OCI-M2 (cell line): ENCODE measurements at regions not wholly inside any gene's neighbourhood (a gene's known extent, or its start where the extent isn't known, plus 50 kb on each side); places are given as distances from the start of the nearest gene placed in this dataset.

Experiments used
- DNase-seq: peaks from one replicate; lab custom pipeline; 2025; ENCODE audit not compliant: unreplicated experiment; lab: John Stamatoyannopoulos, UW

DNA sequence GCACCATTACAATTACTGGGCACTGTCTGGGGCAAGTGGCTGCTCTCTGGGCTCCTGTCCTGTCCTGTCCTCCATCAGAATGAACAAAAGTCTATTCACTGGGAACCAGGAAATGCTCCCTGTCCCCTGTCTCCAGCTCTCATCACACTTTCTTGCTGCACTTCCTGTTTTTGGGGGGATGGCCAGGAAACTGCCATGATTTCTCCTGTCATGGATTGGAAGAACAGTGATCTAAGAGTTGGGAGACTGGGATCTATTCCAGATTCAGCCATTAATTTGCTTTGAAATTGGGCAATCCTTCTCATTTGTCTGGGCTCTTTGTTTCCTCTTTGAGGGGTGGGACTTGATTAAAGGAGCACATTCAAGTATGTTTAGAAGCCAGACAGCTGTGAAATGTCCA, 61.4 kb upstream of the KIRREL3 start:
- no peak for DNase-seq

DNA sequence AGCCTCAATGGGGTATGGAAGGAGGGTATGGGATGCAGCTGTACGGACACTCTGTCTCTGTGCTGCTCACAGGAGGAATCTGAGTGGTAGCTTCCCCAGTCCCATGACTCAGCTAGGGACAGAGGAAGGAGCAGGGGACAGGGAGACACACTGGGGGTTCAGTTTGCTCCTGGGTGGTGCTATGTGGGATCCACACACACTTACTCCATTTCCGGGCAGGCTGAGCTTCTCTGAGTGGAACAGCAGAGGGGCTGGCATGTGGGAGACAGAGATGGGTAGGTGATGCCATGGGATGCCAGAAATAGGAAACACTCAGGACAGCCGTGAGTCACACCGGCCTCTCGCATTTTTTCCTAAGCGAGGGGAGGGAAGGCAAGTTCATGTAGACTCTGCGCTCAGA, 59.2 kb upstream of the KIRREL3 start:
- DNase-seq, result no peak

DNA sequence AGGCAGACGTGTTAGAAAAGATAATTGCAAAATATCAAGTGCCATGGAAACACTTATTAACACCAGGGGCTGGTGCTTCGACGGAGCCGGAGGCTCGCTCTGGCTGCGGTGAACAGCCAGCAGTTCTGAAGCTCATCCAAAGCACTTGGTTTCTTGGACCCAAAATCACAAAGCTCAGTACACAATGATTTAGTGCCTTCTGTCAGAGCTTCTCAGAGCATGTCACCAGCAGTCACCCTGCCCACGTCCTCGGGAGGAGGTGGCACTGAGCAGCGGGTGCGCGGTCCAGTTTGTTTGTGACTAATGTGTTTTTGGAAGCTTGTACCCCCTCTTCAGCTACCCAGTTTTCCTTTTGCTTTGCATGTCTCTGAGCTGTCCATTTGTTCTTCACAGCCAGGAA, 58.7 kb upstream of the KIRREL3 start:
- DNase-seq, result no peak

DNA sequence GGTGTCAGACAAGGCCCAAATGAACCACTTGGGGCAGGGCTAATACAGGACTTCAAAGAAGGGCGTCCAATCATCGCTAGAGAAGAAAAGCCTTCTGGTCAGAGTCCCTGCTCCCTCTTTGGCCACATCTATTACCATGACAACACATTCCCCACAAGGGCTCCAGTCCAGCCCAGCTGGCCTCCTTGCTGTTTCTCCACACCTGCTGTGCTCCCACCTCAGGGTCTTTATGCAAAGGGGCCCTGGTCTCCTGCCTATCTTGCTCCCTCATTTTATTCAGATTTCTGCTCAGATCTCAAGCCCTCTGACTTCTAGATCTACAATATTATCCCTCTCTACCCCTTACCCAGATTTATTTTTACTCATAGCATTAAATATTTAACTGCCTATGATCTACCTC, 58.0 kb upstream of the KIRREL3 start:
- no peak for DNase-seq

DNA sequence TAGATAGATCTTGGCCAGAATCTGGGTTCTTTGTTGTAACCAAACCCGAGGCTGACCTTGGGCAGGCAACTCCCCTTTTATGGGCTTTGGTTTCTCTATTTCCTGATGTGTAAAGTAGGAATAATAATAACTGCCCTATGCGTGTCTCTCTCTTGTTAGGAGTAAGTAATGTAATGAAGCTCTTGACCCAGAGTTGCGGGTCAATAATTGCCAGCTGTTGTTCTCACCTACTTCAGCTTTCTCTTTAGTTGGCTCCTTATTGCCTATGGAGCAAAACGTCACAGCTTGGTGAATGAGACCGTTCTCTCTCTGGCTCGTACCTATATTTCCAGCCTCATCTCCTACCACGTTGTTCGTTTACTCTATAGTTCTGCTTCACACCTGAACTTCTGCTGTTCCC, 56.6 kb upstream of the KIRREL3 start:
- DNase-seq, result no peak

DNA sequence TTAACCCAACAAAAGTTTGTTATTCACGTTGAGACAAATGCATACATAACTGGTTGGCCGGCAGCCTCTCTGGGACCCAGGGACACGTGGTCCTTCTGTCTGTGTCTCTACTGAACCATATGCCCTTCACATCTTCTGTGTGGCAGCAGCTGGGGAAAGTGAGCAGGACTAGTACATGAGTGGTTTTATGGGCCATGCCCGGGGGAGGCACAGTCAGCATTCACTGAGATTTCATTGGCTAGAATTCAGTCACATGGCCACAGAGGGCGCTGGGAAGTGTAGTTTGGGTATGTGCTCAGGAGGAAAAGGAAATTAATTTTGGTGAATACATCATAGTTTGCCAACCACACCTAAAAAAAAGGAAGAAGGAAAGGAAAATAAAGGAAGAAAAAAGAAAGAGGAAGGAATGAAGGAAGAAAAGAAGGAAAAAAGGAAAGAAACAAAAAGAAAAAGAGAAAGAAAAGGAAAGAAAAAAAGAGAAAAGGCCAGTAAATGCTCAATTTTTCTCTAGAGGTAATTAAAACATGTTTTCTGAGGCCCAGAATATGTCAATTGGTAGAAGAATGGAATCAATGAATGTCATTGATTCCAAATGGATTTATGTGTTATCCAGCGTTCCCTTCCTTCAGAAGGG, 55.9 kb upstream of the KIRREL3 start:
- no peak for DNase-seq

DNA sequence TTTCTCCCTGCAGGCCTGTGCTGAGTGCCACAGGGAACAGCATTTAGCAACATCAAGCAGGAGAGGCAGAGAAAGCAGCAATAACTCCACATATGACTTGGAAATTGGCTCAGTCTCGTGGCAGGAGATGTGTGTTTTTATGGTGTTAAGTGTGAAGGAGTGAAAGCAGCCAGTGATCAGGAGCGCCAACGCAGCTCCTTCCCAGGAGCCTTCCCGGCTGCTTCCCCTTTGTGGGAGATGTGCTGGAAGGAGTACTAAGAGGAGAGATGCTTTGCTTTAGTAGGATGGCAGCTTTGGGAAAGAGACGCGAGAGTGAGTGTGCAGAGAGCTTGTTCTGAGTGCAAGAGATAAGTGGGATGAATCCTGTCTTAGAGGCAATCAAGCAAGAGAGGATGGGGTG, 54.7 kb upstream of the KIRREL3 start:
- no peak for DNase-seq

DNA sequence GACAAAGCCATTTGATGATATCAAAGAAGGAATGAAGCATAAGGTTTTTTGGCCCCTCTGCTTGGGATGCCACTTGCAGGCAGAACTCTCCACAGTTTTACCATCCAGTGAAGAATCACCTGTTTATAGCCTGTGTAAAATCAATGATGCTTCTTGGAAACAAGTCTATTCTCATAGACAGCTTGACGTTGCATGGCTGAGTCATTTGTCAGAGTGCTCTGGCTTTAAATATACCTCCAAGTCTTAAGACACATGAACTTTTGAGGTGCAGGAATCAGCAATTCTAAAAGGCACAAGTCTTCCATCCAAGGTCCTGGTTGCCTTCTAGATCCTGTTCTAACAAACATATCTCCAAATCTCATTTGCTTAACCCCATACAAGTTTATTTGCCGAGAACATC, 53.6 kb upstream of the KIRREL3 start:
- DNase-seq, result no peak

DNA sequence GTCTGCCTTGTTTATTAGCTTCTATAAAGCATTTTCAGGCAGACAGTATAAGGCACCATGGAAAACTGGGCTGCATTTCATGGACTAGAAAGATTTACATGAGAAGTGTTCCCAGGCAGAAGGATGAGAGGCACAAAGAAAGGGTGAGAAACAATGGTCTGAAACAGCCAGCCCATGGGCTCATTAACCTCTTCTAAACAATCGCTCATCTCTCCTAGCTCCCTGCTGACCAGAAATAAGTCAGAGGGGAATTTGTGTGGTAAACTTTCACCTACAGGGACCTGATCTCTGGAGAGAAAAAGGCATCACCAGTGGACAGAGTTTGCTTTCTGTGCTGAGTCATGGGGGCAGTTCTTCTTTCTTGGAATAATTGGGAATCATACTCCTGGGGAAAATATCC, 51.8 kb upstream of the KIRREL3 start:
- no peak for DNase-seq
